ENCODE measurements at regions not wholly inside any gene's neighbourhood (a gene's known extent, or its start where the extent isn't known, plus 50 kb on each side); places are given as distances from the start of the nearest gene placed in this dataset.
"Not testable (repeated sequence)": the region's sequence is repeated elsewhere in the genome, so short reads cannot be mapped to it uniquely, and the experiment has no call there.

DNA sequence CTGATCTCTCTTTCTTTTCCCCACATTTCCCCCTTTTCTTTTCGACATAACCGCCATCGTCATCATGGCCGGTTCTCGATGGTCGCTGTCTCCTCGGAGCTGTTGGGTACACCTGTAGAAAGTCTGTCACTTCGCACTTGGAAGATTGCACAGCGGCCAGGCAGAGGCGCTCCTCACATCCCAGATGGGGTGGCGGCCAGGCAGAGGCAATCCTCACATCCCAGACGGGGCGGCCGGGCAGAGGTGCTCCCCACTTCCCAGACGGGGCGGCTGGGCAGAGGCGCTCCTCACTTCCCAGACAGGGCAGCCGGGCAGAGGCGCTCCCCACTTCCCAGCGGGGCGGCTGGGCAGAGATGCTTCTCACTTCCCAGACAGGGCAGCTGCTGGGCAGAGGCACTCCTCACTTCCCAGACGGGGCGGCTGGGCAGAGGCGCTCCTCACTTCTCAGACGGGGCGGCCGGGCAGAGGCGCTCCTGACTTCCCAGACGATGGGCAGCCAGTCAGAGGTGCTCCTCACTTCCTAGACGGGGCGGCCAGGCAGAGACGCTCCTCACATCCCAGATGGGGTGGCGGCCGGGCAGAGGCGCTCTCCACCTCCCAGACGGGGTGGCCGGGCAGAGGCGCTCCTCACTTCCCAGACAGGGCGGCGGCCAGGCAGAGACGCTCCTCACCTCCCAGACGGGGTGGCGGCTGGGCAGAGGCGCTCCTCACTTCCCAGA lies 110.7 kb downstream of the C5orf15 start:
- not testable (repeated sequence) for DNase-seq (ENCODE audit: low read depth in 1 of 2, low spot score in 1 of 2)

DNA sequence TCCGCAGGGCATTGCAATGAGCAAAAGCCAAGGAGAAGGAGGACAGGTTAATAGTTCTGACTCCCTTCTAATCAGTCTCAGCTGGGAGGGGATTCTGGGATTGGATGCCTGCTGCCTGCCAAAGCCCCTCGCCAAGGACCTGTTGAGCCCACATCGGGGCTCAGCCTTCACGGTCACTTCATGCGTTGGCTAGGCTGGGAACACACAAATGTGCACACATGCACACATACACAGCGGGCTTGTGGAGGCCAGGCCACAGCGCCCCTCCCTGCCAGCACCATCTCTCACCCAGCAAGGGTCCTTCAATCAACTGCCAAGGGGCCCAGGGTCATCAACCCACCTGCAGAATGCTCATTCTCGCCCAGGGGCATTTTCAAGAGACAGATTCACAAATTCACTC lies 113.9 kb downstream of the C5orf15 start:
- DNase-seq (ENCODE audit: low read depth in 1 of 2, low spot score in 1 of 2), result no peak

DNA sequence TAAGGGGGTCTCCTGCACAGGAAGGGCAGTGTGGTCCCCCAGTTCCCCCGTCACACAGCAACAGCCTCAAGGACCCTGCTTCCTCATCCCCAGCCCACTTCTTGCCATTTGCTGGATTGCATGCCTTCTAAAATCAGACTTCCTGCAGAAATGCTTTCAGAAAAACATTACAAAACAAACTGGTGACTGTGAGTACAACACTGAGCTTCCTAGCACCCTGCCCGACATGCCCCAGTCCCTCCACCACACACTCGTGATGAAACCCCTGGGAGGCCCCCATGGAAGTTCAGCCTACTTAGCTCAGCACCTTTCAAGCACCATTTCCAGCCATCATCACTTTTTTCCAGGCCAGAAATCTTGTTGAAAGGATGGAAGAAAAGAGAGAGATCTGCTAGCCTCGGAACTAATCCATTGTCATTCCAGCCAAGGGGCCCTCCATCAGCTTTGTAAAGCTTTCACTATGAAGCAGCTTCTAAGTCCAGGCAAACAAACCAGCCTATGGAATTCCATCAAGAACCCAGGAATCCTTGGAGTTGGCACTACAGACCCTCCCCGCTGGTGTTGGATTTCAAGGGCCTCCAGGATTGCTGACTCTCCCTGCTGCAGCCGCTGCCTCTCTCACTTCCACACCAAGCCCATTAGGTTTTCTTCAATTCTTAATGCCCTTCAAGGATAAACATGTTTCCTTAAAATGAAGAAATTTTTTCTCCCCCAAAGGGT lies 114.6 kb downstream of the C5orf15 start:
- no peak for DNase-seq (ENCODE audit: low read depth in 1 of 2, low spot score in 1 of 2)

DNA sequence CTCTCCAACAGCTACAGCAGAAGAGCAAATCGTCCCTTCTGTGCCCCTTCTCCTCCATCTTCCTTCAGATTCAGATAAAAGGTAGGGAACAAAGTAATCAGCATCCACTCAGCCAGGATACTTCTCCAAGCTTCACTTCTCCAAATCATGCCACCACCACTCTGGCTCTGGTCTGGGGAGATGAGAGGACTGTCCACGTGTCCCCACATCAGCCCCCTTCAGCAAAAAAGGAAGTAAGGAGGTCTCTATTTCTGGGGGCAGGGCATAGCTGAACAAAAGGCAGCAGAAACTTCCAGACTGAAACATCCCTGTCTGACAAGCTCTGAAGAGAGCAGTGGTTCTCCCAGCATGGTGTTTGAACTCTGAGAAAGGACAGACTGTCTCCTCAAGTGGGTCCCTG lies 116.9 kb downstream of the C5orf15 start:
- no peak for DNase-seq (ENCODE audit: low read depth in 1 of 2, low spot score in 1 of 2)

DNA sequence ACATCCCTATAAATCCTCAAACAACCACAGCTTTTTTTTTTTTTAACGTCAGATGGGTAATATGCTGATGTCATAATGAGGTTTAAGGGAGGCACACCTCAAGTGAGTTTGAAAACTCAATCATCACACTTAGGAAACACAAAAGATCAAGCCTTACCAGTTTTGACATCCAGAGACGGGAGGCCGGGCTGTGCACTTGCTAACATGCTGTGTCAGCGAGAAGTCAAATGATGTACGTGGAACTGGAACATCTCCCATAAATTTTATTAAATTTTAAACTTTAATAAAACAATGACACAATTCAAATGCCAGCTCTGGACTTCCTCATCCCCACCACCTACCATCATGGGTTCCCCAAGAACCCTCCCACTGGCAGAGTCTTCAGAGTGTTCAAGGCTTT lies 117.6 kb downstream of the C5orf15 start:
- no peak for DNase-seq (ENCODE audit: low read depth in 1 of 2, low spot score in 1 of 2)

DNA sequence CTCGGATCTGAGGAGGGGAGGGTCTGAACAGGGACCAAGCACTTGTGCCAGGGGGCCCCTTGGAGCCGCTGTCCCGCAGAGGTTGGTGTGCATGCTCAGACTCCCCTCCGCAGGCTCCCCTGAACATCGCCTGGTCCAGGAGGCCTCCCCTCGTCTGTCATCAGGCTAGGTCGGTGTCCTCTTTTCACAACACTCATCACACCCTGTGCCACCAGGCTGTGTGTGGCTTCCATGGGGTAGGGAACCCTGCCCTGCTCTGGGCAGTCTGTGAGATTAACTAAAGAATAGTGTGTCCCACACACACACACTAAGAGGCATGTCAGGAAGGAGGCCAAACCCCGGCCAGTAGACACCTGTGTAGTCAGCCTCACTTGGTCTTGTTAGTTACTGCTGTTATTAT lies 119.3 kb downstream of the C5orf15 start:
- DNase-seq (ENCODE audit: low read depth in 1 of 2, low spot score in 1 of 2), result no peak

DNA sequence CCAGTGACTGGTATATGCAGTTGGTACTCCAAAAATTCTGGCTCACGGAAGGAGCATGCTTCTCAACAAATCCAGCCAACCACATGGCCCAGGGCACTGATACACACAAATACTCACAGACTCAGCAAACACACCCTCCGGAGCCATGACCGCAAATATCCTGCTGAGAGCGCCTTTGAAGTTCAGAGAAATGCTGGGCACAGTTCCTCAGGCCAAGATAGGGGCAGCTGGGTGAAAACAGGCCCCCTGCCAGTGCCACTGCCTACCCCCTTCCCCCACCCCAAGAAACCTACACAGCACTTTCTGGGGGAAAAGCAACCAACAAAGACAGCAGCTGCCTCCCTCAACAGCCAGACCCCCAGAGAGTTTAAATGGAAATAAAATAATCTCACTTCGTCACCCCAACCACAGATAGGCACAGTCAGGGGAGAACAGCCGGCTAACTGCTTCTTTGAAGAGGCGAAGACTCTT lies 120.0 kb downstream of the C5orf15 start:
- DNase-seq (ENCODE audit: low read depth in 1 of 2, low spot score in 1 of 2), result no peak

DNA sequence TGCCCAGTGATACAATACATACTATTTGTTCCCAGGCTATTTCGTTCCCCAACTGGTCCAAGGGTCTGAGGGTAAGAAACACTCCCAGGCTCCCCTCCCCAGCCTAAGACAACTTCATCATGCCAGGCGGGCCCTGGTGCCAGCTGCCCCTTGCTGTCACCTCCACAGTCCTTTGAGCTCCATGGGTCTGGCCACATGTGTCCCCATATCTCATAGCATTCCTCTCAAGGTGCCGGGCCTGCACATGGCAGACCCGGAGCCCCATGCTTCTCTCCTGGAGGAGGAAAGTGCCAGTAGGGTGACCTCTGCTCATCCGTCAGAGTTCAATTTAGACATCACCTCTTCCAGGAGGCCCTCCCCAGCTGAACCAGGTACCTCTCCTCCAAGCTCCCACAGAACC lies 120.5 kb downstream of the C5orf15 start:
- no peak for DNase-seq (ENCODE audit: low read depth in 1 of 2, low spot score in 1 of 2)

DNA sequence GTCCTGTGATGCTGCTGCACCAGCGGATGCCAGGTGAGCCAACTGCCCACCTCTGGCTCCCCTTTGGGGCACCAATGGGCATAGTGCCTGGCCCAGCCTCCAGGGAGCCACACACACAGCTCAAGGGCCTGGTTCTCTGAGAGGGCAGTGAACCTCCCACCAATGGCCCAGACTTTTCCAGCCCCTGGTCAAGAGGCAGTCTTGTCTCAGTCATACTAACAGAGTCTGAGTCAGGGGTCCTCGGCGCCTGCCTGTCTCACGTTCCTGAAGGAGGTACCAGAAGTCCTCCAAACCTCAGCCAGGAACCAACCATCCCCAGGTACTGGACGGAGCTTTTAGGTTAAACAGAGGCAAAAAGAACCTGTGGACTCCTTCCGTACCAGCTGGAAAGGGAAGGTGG lies 121.1 kb downstream of the C5orf15 start:
- no peak for DNase-seq (ENCODE audit: low read depth in 1 of 2, low spot score in 1 of 2)

DNA sequence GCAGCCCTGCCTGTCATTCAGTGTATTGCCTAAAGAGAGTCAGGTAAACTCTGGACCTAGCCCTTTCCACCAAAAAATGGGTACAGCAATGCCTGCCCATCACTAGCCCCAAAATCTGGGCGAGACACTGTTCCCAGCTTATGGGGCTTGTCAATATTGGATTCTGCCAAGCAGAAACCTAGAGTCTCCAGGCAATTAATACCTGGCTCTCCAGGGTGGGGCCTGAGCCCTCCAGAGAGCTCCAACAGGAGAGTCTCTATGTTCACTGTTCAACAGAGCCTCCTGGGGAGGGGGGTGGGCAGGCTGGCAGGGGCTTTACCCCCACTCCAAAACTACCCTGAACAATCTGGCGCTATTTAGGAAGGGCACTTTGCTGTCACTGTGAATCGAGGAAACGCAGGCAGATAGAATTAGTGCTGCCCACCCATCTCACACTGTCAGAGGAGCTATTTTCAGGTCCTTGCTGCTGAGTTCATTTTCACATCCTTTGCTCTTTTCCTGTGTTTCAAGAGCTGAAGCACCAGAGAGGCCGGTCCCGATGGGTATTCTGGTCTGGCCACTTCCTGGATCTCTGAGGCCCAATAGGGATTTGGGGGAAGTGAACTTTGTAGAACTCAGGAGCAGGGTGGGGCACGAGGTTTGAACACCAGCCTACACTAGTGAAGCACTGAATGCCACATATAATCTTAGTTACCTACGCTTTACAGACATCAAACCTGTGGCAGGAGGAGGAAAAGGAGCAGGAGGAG lies 121.8 kb downstream of the C5orf15 start:
- no peak for DNase-seq (ENCODE audit: low read depth in 1 of 2, low spot score in 1 of 2)

DNA sequence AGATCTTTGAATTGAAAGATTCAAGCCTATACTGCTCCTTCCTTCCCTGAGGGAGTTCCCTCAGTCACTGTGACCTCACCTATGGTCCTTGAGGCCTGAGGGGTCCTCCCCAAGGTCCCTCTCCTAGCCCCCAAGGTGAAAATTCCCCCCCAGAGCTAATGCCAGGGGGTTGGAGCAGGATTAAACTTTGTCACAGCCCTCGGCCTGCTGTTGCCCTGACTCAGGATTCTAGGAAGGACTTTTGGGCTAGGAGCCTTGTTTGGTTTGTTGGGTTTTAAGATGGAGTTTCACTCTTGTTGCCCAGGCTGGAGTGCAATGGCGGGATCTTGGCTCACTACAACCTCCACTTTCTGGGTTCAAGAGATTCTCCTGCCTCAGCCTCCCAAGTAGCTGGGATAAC lies 123.2 kb downstream of the C5orf15 start:
- no peak for DNase-seq (ENCODE audit: low read depth in 1 of 2, low spot score in 1 of 2)

DNA sequence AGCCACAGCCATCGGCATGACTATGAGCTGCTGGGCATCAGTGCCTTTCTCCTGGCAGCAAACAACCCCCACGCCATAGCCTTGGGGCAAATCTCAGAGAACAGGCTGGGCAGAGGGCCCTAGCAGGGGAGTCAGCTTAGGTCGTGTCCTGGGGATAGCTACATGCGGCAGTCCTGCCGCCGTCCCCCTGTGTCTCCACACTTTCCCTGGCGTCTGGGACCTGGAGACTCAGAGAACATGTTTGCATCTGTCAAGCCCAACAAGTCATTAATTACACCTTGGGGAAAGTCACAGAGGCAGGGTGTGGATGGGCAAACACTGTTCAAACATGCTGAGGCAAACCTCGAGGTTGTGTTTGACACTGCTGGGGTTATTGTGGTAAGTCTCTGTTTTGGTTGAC lies 123.6 kb downstream of the C5orf15 start:
- no peak for DNase-seq (ENCODE audit: low read depth in 1 of 2, low spot score in 1 of 2)

DNA sequence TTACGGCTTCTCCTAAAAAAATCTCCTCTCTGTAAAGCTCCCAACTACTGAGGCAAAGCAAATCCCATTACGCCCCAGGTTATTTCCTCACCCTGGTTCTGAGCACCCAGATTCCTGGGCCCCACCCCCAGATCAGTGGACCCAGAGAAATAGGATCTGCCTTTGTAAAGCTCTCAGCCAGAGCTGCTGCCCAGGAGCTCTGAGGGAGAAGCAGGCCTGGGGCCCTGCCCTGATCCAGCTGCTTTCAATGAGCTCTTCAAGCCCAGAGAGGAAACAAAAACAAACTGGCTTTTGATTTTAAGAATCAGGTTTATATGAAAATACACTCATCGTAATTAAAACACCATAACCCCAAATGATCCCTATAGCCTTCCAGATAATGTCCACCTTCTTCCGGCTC lies 124.5 kb downstream of the C5orf15 start:
- no peak for DNase-seq (ENCODE audit: low read depth in 1 of 2, low spot score in 1 of 2)

DNA sequence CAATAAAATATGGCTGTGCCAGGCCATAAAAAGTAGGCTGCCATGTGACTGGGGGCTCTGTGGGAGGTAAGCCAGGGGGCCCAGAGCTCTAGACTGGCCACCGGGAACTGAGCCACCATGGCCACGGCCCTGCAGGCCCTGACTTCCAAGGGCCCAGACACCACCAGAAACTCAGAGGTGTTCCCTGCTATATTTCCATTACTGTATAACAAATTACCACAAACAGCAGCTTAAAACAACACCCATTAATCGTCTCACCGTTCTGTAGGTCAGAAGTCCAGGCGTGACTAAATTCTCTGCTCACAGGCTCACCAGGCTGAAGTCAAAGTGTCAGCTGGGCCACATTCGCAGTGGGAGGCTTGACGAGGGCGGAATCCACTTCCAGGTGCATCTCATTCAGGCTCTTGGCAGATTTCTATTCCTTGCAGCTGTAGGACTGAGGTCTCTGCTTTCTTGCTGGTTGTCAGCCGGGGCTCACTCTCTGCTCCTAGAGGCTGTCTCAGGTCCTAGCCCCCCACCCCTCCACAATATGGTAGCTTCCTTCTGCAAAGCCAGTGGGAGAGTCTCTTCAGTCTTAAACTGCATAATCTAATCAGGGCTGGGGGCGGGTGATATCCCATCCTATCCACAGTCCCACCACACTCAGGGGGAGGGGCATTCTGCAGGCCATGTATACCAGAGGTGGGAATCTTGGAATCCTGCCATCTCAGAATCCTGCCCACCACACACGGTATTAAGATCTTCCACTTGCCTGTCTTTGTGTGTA lies 125.4 kb downstream of the C5orf15 start:
- no peak for DNase-seq (ENCODE audit: low read depth in 1 of 2, low spot score in 1 of 2)

DNA sequence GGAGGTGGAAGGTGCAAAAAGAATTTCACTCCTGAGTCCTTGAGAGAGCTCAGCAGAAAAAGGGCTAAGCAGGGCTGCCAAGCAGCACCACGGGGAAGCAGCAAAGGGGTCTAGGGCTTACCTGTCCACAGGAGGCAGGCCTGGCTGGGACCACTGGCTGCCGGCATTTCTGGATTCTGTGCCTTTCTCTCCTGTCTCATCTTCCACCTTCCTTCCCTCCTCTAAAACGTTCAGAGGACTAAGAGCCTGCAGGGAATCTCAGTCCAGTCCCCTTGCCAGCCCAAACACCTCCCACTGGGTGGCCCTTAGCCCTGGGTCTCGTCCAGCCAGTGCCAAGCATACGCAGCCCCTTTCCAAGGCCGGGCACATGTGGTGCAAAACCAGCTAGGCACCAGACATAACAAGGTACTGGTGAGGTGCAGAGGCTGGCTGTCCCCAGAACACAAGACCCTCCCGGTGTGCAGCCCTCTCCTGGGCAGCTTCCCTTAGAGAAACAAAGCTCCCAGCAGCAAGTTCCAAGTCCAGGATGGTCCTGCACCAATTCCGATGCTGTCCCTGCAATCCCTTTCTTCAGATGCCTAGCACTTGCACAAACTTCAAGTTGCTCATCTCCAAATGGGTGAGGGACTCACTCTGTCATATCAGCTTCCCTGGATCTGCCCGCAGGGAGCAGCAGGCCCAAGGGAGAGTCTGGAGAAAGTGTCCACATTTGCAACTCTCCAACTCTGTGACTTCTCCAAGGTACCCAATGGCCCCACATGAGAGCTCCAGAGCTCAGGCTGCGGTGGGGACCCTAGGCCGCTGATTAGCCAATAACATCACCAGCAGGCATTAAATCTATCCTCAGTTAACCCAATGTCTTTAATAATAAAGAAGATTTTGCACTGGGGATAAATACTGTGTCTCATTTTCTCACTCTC lies 126.3 kb downstream of the C5orf15 start:
- no peak for DNase-seq (ENCODE audit: low read depth in 1 of 2, low spot score in 1 of 2)

DNA sequence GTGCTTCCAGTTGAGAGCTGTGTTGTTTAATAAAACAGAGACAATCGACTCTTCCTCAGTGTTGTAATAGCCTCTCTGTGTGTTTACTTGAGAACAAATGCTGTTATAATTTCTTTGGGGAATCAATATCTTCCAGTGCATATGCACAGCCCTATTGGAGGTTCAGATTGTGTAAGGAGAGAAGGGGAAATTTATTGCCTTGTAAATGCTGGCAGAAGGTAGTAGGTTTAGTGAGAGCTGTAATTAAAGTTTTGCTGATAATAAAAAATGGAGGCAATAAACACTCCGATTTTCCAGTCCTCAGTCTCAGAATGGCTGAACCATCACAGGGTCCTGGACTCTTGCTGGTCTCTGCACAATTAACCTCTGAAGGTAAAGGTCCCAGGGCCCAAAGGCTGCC lies 128.3 kb downstream of the C5orf15 start:
- DNase-seq (ENCODE audit: low read depth in 1 of 2, low spot score in 1 of 2), result no peak

DNA sequence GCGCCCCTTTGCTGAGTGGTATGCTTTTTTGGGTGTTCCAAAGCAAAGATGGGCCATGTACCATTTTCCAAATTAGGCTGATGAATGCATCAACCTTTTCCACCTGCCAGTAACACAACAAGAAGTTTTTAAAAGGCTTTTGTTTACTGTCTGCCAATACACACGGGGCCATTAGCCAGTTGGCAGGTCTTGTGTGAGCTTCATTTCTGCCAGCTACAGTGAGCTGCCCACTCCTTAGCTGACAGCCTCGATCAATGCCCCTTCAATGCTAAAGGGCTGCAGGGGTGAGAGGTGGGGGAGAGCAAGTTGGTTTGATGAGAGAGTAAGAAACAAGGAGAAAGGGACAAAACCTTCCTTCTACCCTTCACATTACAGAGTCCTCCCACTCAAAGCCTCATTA lies 128.7 kb downstream of the C5orf15 start:
- no peak for DNase-seq (ENCODE audit: low read depth in 1 of 2, low spot score in 1 of 2)

DNA sequence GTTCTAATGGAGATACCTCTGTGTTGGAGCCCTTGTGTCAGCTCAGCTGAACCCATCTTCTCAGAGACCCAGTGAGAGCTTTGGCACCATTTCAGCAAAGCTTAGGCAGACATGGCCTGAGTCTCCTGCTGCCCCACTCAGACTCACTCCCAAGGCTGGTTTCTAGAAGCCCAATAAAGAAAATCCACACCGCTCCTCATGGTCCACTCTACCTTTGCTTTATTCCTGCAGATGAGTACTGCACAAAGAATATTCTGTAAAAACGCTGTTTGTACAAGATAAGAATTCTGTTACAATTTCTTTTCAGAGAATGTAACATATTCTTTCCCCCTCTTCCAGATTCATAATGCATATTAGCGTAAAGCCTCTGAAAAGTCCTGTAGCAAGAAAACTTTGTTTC lies 129.3 kb downstream of the C5orf15 start:
- no peak for DNase-seq (ENCODE audit: low read depth in 1 of 2, low spot score in 1 of 2)

DNA sequence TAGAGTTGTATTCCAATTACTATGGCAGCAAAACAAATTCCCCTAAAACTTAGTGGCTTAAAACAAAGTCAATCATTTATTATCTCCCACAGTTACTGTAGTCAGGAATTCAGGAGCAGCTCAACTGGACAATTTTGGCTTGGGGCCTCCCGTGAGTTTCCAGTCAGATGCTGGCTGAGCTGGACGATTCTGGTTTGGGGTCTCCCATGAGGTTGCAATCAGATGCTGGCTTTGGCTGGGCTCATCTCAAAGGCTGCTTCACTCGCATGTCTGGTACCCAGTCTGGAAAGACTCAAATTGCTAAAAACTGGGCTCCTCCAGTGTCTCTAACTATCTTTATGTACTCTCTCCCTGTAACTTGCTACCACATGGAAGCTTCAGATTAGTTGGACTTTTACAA lies 130.1 kb downstream of the C5orf15 start:
- DNase-seq (ENCODE audit: low read depth in 1 of 2, low spot score in 1 of 2), result no peak

DNA sequence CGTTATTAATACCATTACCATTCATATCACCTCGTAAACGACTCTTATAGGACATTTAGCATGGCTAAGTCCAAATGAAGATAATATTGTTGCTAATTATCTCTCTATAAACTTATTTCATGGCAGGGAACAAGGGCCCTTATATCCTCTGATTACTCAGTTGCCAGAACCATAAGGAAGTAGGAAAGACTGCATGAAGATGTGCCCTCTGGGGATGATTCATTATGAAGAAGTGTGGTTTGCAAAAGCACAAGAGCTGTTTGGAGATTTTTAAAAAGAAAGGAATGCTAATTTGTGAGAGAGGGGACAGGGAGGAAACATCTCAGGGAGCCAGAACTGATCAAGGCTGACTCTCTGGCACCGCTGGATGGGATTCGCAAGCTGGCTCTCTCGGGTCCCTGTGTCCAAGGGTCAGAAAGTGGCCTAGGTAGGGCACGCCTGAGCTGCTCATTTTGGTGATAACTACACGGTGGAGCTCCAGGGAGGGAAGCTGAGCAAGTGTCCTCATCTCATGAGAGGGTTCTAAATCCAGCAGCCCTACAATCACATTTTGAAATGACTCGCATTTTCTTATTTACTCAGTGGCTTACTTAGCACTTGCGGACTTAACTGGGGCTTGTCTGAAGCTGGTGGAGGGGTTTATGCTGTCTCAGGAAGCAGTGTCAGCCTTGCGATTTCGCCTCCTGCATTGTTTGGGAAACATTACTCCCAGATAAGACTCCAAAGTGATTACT lies 136.8 kb downstream of the C5orf15 start:
- DNase-seq (ENCODE audit: low read depth in 1 of 2, low spot score in 1 of 2), result no peak
